A549 (cell line): ENCODE measurements at regions not wholly inside any gene's neighbourhood (a gene's known extent, or its start where the extent isn't known, plus 50 kb on each side); places are given as distances from the start of the nearest gene placed in this dataset.

Source experiments
- CHD2 ChIP-seq: fragments of 150-350 bp; IDR thresholded peaks from 2 replicates; pipeline ENCODE4 v1.6.1; 2014; ENCODE audit warnings: low read length; ENCODE audit not compliant: partially characterized antibody
- CTCF ChIP-seq: fragments of >200 bp; sonication (Bioruptor Twin); formaldehyde crosslinking; IDR thresholded peaks from 3 replicates; pipeline ENCODE4 v1.5.1; 2016
- MAX ChIP-seq: IDR thresholded peaks from 2 replicates; pipeline ENCODE4 v1.6.1; 2012
- RARB ChIP-seq: fragments of 250-450 bp; sonication (Bioruptor Pico); IDR thresholded peaks from 2 replicates; pipeline ENCODE4 v1.8.0; 2021; ENCODE audit warnings: mild to moderate bottlenecking, moderate library complexity

- TF ChIP-seq CTCF: no peak
- TF ChIP-seq RARB: no peak
- no peak for TF ChIP-seq MAX
- TF ChIP-seq CHD2: no peak
Observed at GRCh38 chr17:77894126-77894956, 64.2 kb upstream of the TNRC6C start.
